MCF 10A (cell line): ENCODE measurements at regions not wholly inside any gene's neighbourhood (a gene's known extent, or its start where the extent isn't known, plus 50 kb on each side); places are given as distances from the start of the nearest gene placed in this dataset.

Source experiments
- BruUV-seq: library from RNA; stranded (reverse); fragments of 400-500 nt; replicated peaks from 2 replicates; lab custom pipeline; 2021; lab: Mats Ljungman, UMichigan
- CTCF ChIA-PET: fragments of 300-600 bp; sonication (Branson Sonifier 250); formaldehyde crosslinking; extraction: SDS; loops from one replicate; lab custom pipeline; 2021; ENCODE audit warnings: antibody characterized with exemption, inconsistent platforms; lab: Yijun Ruan, JAX
- POLR2A ChIA-PET: fragments of 300-600, 350-650 bp; sonication (Branson Sonifier 250); formaldehyde crosslinking; extraction: SDS; loops from one replicate; lab custom pipeline; 2020; ENCODE audit warnings: antibody characterized with exemption, inconsistent platforms; lab: Yijun Ruan, JAX
- DNase-seq: peaks from one replicate; pipeline ENCODE4 v3.0.0-alpha.2; 2018; ENCODE audit not compliant: unreplicated experiment
- H3K27ac Mint-ChIP-seq: one replicate; pipeline ENCODE4 v1.8.0; 2022; ENCODE audit warnings: mild to moderate bottlenecking, low read depth, mixed read lengths; ENCODE audit not compliant: unreplicated experiment
- H3K27me3 Mint-ChIP-seq: one replicate; pipeline ENCODE4 v1.8.0; 2022; ENCODE audit warnings: mixed read lengths; ENCODE audit not compliant: insufficient read depth, unreplicated experiment
- H3K36me3 Mint-ChIP-seq: one replicate; pipeline ENCODE4 v1.8.0; 2022; ENCODE audit warnings: mild to moderate bottlenecking, moderate library complexity, mixed read lengths; ENCODE audit not compliant: insufficient read depth, unreplicated experiment
- H3K4me1 Mint-ChIP-seq: one replicate; pipeline ENCODE4 v1.8.0; 2022; ENCODE audit warnings: mixed read lengths; ENCODE audit not compliant: insufficient read depth, unreplicated experiment
- H3K4me3 Mint-ChIP-seq: one replicate; pipeline ENCODE4 v1.8.0; 2022; ENCODE audit warnings: mild to moderate bottlenecking, moderate library complexity, mixed read lengths; ENCODE audit not compliant: unreplicated experiment
- H3K9me3 Mint-ChIP-seq: one replicate; pipeline ENCODE4 v1.8.0; 2022; ENCODE audit warnings: mixed read lengths; ENCODE audit not compliant: unreplicated experiment
- intact Hi-C: fragments of 100-400 bp; cut with micrococcal nuclease; formaldehyde crosslinking; loops from 2 replicates; pipeline ENCODE4 v1.14.1; 2022
- TF ChIP-seq, protein P1 (sequence below): fragments of 200-600 bp; IDR thresholded peaks from one replicate; pipeline ENCODE4 v1.8.0; 2022; ENCODE audit warnings: antibody characterized with exemption, mild to moderate bottlenecking; ENCODE audit not compliant: unreplicated experiment

DNA sequence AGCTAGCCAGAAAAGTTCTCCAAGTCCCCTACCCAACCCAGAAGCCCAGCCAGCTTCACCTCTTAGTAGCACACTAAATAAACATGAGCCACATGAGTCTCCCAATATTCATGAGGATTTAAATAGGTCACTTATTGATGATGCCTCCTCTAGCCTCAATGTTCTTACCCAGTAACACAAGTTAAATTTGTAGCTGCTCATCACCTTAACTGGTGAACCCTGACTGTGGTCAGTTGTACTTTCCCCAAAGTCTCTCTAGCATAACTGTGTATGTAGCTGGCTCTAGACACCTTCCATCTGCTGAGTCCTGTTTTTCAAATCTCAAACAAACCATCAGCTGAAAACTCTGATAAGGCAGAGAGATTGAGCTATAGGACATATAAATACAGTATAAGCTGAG lies 100.3 kb upstream of the ELAVL2 start:
- Mint-ChIP-seq H3K36me3 (peaks cover 5% of the 10 kb centered on the region), H3K27me3 (peaks cover 11% of the 10 kb centered on the region), H3K27ac (no peak overlapping the region), H3K9me3 (no peaks in the 10 kb centered on the region), H3K4me1 (no peaks in the 10 kb centered on the region), H3K4me3 (no peak overlapping the region)
- CTCF ChIA-PET = interaction anchor here (0.6 kb wide), 1 partner anchor 484 kb away, joined by 8 read pairs; no protein-coding TSS in a partner anchor
- intact Hi-C loops = no loop called here
- BruUV-seq = no TSS peak
- POLR2A ChIA-PET = no interaction called here
- DNase-seq = no peak
- TF ChIP-seq, protein P1, sequence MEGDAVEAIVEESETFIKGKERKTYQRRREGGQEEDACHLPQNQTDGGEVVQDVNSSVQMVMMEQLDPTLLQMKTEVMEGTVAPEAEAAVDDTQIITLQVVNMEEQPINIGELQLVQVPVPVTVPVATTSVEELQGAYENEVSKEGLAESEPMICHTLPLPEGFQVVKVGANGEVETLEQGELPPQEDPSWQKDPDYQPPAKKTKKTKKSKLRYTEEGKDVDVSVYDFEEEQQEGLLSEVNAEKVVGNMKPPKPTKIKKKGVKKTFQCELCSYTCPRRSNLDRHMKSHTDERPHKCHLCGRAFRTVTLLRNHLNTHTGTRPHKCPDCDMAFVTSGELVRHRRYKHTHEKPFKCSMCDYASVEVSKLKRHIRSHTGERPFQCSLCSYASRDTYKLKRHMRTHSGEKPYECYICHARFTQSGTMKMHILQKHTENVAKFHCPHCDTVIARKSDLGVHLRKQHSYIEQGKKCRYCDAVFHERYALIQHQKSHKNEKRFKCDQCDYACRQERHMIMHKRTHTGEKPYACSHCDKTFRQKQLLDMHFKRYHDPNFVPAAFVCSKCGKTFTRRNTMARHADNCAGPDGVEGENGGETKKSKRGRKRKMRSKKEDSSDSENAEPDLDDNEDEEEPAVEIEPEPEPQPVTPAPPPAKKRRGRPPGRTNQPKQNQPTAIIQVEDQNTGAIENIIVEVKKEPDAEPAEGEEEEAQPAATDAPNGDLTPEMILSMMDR = no peak

DNA sequence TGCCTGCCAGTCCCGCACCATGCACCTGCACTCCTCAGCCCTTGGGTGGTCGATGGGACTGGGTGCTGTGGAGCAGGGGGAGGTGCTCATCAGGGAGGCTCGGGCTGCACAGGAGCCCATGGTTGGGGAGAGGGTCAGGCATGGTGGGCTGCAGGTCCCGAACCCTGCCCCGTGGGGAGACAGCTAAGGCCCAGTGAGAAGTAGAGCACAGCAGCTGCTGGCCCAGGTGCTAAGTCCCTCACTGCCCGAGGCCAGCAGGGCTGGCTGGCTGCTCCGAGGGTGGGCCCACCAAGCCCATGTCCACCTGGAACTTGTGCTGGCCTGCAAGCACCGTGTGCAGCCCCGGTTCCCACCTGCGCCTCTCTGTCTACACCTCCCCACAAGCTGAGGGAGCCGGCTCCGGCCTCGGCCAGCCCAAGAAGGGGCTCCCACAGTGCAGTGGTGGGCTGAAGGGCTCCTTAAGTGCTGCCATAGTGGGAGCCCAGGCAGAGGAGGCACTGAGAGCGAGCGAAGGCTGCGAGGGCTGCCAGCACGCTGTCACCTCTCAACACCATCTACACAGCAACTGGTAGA lies 88.5 kb upstream of the ELAVL2 start:
- Mint-ChIP-seq H3K27ac (no peak overlapping the region), H3K4me1 (no peaks in the 10 kb centered on the region), H3K27me3 (no peaks in the 10 kb centered on the region), H3K36me3 (no peaks in the 10 kb centered on the region), H3K9me3 (peaks cover 7% of the 10 kb centered on the region), H3K4me3 (no peak overlapping the region)
- no peak for DNase-seq
- CTCF ChIA-PET = no interaction called here
- no TSS peak for BruUV-seq
- TF ChIP-seq, protein P1 = no peak
- intact Hi-C loops = no loop called here
- POLR2A ChIA-PET = no interaction called here

- no peaks in the 10 kb centered on the region for H3K9me3 Mint-ChIP-seq
- ChIA-PET POLR2A (no interaction called here), CTCF (no interaction called here)
- no peaks in the 10 kb centered on the region for H3K36me3 Mint-ChIP-seq
- intact Hi-C loops = no loop called here
- TF ChIP-seq, protein P1 = no peak
- H3K27ac Mint-ChIP-seq = no peak overlapping the region
- H3K4me3 Mint-ChIP-seq = no peak overlapping the region
- BruUV-seq = no TSS peak
- DNase-seq = no peak
- no peaks in the 10 kb centered on the region for H3K4me1 Mint-ChIP-seq
- peaks cover 6% of the 10 kb centered on the region for H3K27me3 Mint-ChIP-seq
These were observed 81.3 kb upstream of the ELAVL2 start for GRCh38 chr9:23907343-23907742.

DNA sequence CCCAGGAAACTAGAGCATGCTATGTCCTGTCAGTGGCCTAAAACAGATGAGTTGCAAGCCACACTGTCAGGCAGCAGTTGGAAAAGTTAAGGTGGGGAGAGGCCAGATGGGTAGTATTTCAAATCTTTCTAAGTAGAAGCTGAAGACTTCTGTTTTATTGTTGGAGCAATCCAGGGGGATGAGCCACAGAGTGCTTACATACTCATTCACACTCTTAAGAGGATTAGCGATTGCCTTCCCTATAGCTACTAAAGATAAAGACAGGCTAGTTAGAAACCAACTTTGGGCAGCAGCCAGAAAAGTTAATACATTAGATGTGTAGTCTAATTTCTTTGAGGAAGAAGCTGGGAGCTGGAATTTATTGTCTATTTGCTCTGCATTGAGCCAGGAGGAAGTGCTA lies 61.7 kb upstream of the ELAVL2 start:
- ChIA-PET POLR2A (no interaction called here), CTCF (interaction anchor here (0.6 to 1.1 kb wide), 3 partner anchors 20 to 766 kb away, joined by 3 to 7 read pairs (median 3); no protein-coding TSS in a partner anchor)
- TF ChIP-seq, protein P1 = no peak
- no peaks in the 10 kb centered on the region for H3K36me3 Mint-ChIP-seq
- H3K4me1 Mint-ChIP-seq = no peaks in the 10 kb centered on the region
- intact Hi-C loops = loop anchor here (5.0 kb wide), 1 partner anchor 765 kb away; no protein-coding TSS in a partner anchor
- peaks cover 71% of the 10 kb centered on the region for H3K27me3 Mint-ChIP-seq
- H3K4me3 Mint-ChIP-seq = no peak overlapping the region
- no peak overlapping the region for H3K27ac Mint-ChIP-seq
- BruUV-seq = no TSS peak
- no peaks in the 10 kb centered on the region for H3K9me3 Mint-ChIP-seq
- DNase-seq = no peak
